H1 (cell line): ENCODE measurements at regions not wholly inside any gene's neighbourhood (a gene's known extent, or its start where the extent isn't known, plus 50 kb on each side); places are given as distances from the start of the nearest gene placed in this dataset.

Source experiments
- CTCF ChIA-PET: fragments of 300-600 bp; sonication (Branson Sonifier 250); formaldehyde crosslinking; loops from one replicate; lab custom pipeline; 2021; ENCODE audit not compliant: partially characterized antibody; lab: Charles Lee
- POLR2A ChIA-PET: fragments of 300-600 bp; sonication (Branson Sonifier 250); formaldehyde crosslinking; loops from one replicate; lab custom pipeline; 2021; ENCODE audit warnings: inconsistent platforms; ENCODE audit not compliant: partially characterized antibody; lab: Charles Lee
- DNase-seq, 2 experiments: peaks; one replicate each; pipeline versions ENCODE4 v3.0.0 to v3.0.0-alpha.2; 2010 to 2022; ENCODE audit warnings: low spot score in 2 of 2, low read depth in 1 of 2, mixed read lengths in 1 of 2
- FAIRE-seq: peaks from 2 replicates; lab custom pipeline; 2011; peaks lifted over from hg19 to GRCh38; lab: Jason Lieb, UNC
- H2AFZ ChIP-seq: 2 replicates; pipeline ENCODE4 v1.8.1; 2012; ENCODE audit warnings: low read length, inconsistent platforms
- H2AK5ac ChIP-seq: 2 replicates; pipeline ENCODE4 v1.6.1; 2013; ENCODE audit warnings: low read depth, low read length
- H2BK120ac ChIP-seq: replicated peaks from 2 replicates; pipeline ENCODE3; 2013; ENCODE audit warnings: low read depth, low read length, inconsistent platforms
- H2BK12ac ChIP-seq: 2 replicates; pipeline ENCODE4 v1.6.1; 2013; ENCODE audit warnings: low read depth, low read length
- H2BK15ac ChIP-seq: 2 replicates; pipeline ENCODE4 v1.6.1; 2013; ENCODE audit warnings: low read length
- H2BK20ac ChIP-seq: 2 replicates; pipeline ENCODE4 v1.6.1; 2013; ENCODE audit warnings: low read length
- H2BK5ac ChIP-seq: 2 replicates; pipeline ENCODE4 v1.6.1; 2013; ENCODE audit warnings: low read depth, low read length
- H3K14ac ChIP-seq: 2 replicates; pipeline ENCODE4 v1.6.1; 2013; ENCODE audit warnings: inconsistent platforms; ENCODE audit not compliant: insufficient read length
- H3K18ac ChIP-seq: 2 replicates; pipeline ENCODE4 v1.6.1; 2013; ENCODE audit warnings: low read length; ENCODE audit errors: extremely low read depth
- H3K23ac ChIP-seq: 2 replicates; pipeline ENCODE4 v1.6.1; 2013; ENCODE audit warnings: inconsistent platforms; ENCODE audit not compliant: insufficient read length
- H3K23me2 ChIP-seq: 2 replicates; pipeline ENCODE4 v1.6.1; 2013; ENCODE audit warnings: low read depth, low read length
- H3K27ac ChIP-seq: 2 replicates; pipeline ENCODE4 v1.6.1; 2011; ENCODE audit warnings: low read depth, low read length, inconsistent platforms
- H3K27me3 ChIP-seq, 4 experiments: replicated peaks in 1 of 4; 1 replicate in 1 of 4; 2 replicates in 3 of 4; pipeline versions ENCODE4 v1.6.1 to v1.8.1; 2011 to 2013; ENCODE audit warnings: low read length in 3 of 4, mild to moderate bottlenecking in 3 of 4, inconsistent platforms in 2 of 4, mixed read lengths in 2 of 4, moderate library complexity in 1 of 4; ENCODE audit not compliant: control insufficient read depth in 3 of 4, insufficient read depth in 3 of 4; ENCODE audit errors: extremely low read depth in 1 of 4
- H3K36me3 ChIP-seq, 4 experiments: 2 replicates each; pipeline versions ENCODE4 v1.6.1 to v1.8.1; 2011 to 2013; ENCODE audit warnings: mild to moderate bottlenecking in 4 of 4, low read length in 3 of 4, moderate library complexity in 2 of 4, control low read depth in 1 of 4, inconsistent platforms in 1 of 4; ENCODE audit not compliant: insufficient read depth in 4 of 4, control insufficient read depth in 2 of 4
- H3K4ac ChIP-seq: replicated peaks from 2 replicates; pipeline ENCODE3; 2013; ENCODE audit warnings: low read length, low read depth, mixed read lengths, inconsistent platforms; ENCODE audit not compliant: insufficient read length
- H3K4me1 ChIP-seq, 4 experiments: replicated peaks in 1 of 4; 1 replicate in 1 of 4; 2 replicates in 3 of 4; pipeline versions ENCODE4 v1.6.1 to v1.8.1; 2011 to 2013; ENCODE audit warnings: low read length in 3 of 4, inconsistent platforms in 2 of 4, mixed read lengths in 1 of 4; ENCODE audit not compliant: insufficient read depth in 4 of 4, control insufficient read depth in 3 of 4
- H3K4me2 ChIP-seq, 2 experiments: 2 replicates each; pipeline versions ENCODE4 v1.6.1 to v1.8.1; 2011 to 2013; ENCODE audit warnings: low read depth in 2 of 2, low read length in 2 of 2, control low read depth in 1 of 2, inconsistent platforms in 1 of 2, mild to moderate bottlenecking in 1 of 2; ENCODE audit not compliant: insufficient read depth in 1 of 2
- H3K4me3 ChIP-seq, 4 experiments: fragments of 200-600, 300-600 bp in 1 of 4; sonication (generic), shearing (Covaris generic), sonication (Bioruptor Twin) in 1 of 4; 2 replicates each; pipeline versions ENCODE4 v1.5.1 to v1.8.1; 2011 to 2016; ENCODE audit warnings: low read length in 4 of 4, low read depth in 3 of 4, control low read depth in 2 of 4, inconsistent platforms in 2 of 4, mild to moderate bottlenecking in 2 of 4, mixed read lengths in 1 of 4, moderate library complexity in 1 of 4; ENCODE audit not compliant: insufficient read depth in 2 of 4; ENCODE audit errors: extremely low read depth in 1 of 4
- H3K56ac ChIP-seq: replicated peaks from 2 replicates; pipeline ENCODE3; 2013; ENCODE audit warnings: low read depth, mild to moderate bottlenecking, mixed read lengths, low read length, inconsistent platforms; ENCODE audit not compliant: insufficient read length
- H3K79me1 ChIP-seq: 2 replicates; pipeline ENCODE4 v1.6.1; 2013; ENCODE audit warnings: low read depth, low read length, control low read depth
- H3K79me2 ChIP-seq, 2 experiments: 2 replicates each; pipeline versions ENCODE4 v1.6.1 to v1.8.1; 2012 to 2013; ENCODE audit warnings: low read length in 2 of 2, mild to moderate bottlenecking in 2 of 2, inconsistent platforms in 1 of 2; ENCODE audit not compliant: insufficient read depth in 2 of 2, control insufficient read depth in 1 of 2
- H3K9ac ChIP-seq, 4 experiments: replicated peaks in 1 of 4; 1 replicate in 1 of 4; 2 replicates in 3 of 4; pipeline versions ENCODE4 v1.6.1 to v1.8.1; 2011 to 2013; ENCODE audit warnings: low read depth in 3 of 4, low read length in 3 of 4, control low read depth in 2 of 4, mild to moderate bottlenecking in 2 of 4, moderate library complexity in 2 of 4, inconsistent platforms in 1 of 4; ENCODE audit errors: extremely low read depth in 1 of 4
- H3K9me3 ChIP-seq, 2 experiments: 2 replicates each; pipeline versions ENCODE4 v1.6.1 to v1.8.1; 2012 to 2013; ENCODE audit warnings: mild to moderate bottlenecking in 2 of 2, moderate library complexity in 2 of 2, control low read depth in 1 of 2, inconsistent platforms in 1 of 2, low read depth in 1 of 2, low read length in 1 of 2, mixed read lengths in 1 of 2; ENCODE audit not compliant: insufficient read depth in 2 of 2
- H4K20me1 ChIP-seq, 2 experiments: replicated peaks in 1 of 2; 2 replicates each; pipeline versions ENCODE3 to v1.8.1; 2011 to 2013; ENCODE audit warnings: inconsistent platforms in 2 of 2, low read length in 2 of 2, mild to moderate bottlenecking in 1 of 2; ENCODE audit not compliant: insufficient read depth in 2 of 2, control insufficient read depth in 1 of 2
- H4K5ac ChIP-seq: 2 replicates; pipeline ENCODE4 v1.6.1; 2013; ENCODE audit warnings: low read length, low read depth, mixed read lengths, inconsistent platforms; ENCODE audit not compliant: insufficient read length
- H4K8ac ChIP-seq: 2 replicates; pipeline ENCODE4 v1.8.0; 2013; ENCODE audit warnings: mild to moderate bottlenecking, moderate library complexity, low read length, inconsistent platforms; ENCODE audit not compliant: insufficient read depth; ENCODE audit errors: extremely low read depth
- H4K91ac ChIP-seq: replicated peaks from 2 replicates; pipeline ENCODE3; 2013; ENCODE audit warnings: low read length, mixed read lengths, inconsistent platforms; ENCODE audit not compliant: insufficient read length
- EP300 ChIP-seq, 2 experiments: IDR thresholded peaks; 1 replicate in 1 of 2; 2 replicates in 1 of 2; pipeline ENCODE4 v1.6.1; 2011 to 2012; ENCODE audit warnings: low read depth in 2 of 2, low read length in 2 of 2, mild to moderate bottlenecking in 2 of 2, borderline replicate concordance in 1 of 2, inconsistent platforms in 1 of 2, moderate library complexity in 1 of 2
- FOSL1 ChIP-seq: IDR thresholded peaks from 2 replicates; pipeline ENCODE4 v1.6.1; 2011; ENCODE audit warnings: mild to moderate bottlenecking, low read depth, low read length, moderate library complexity; ENCODE audit not compliant: insufficient read depth
- GABPA ChIP-seq: IDR thresholded peaks from 2 replicates; pipeline ENCODE4 v1.6.1; 2011; ENCODE audit warnings: mild to moderate bottlenecking, low read length, moderate library complexity, borderline replicate concordance; ENCODE audit not compliant: insufficient read depth
- GTF2F1 ChIP-seq: IDR thresholded peaks from 2 replicates; pipeline ENCODE4 v1.6.1; 2012; ENCODE audit warnings: low read depth, low read length, improper control_type of control experiment, borderline replicate concordance
- HDAC6 ChIP-seq: IDR thresholded peaks from one replicate; pipeline ENCODE4 v1.7.1; 2012; ENCODE audit warnings: low read depth, mild to moderate bottlenecking, inconsistent platforms, low read length, moderate library complexity
- KDM4A ChIP-seq: IDR thresholded peaks from one replicate; pipeline ENCODE4 v1.7.1; 2012; ENCODE audit warnings: low read depth, mild to moderate bottlenecking, moderate library complexity, low read length, inconsistent platforms; ENCODE audit not compliant: severe bottlenecking
- POU5F1 ChIP-seq: IDR thresholded peaks from 2 replicates; pipeline ENCODE4 v1.6.1; 2011; ENCODE audit warnings: low read depth, mild to moderate bottlenecking, low read length, moderate library complexity
- SAP30 ChIP-seq: fragments of 300-600 bp; sonication (generic); IDR thresholded peaks from 2 replicates; pipeline ENCODE4 v1.7.1; 2012; ENCODE audit warnings: low read length, moderate library complexity, mild to moderate bottlenecking, inconsistent platforms; ENCODE audit not compliant: insufficient read depth, insufficient replicate concordance
- SIRT6 ChIP-seq: IDR thresholded peaks from one replicate; pipeline ENCODE4 v1.7.1; 2012; ENCODE audit warnings: low read length, inconsistent platforms
- SIX5 ChIP-seq: IDR thresholded peaks from 2 replicates; pipeline ENCODE4 v1.6.1; 2011; ENCODE audit warnings: mild to moderate bottlenecking, low read depth, low read length
- TAF7 ChIP-seq: optimal IDR thresholded peaks from 2 replicates; pipeline ENCODE3; 2011; ENCODE audit warnings: low read depth, mild to moderate bottlenecking, inconsistent platforms, low read length, moderate library complexity, borderline replicate concordance
- YY1 ChIP-seq: IDR thresholded peaks from 2 replicates; pipeline ENCODE4 v1.6.1; 2011; ENCODE audit warnings: low read depth, mild to moderate bottlenecking, low read length
- WGBS, 2 experiments: shearing (Covaris generic) in 1 of 2; methylation state at CpG; one replicate each; pipeline versions ENCODE4 v1.1.6 to v1.1.7; 2013 to 2015; ENCODE audit warnings: low lambda C conversion rate in 2 of 2, mixed read lengths in 2 of 2, inconsistent platforms in 1 of 2, low coverage in 1 of 2, missing lambda C conversion rate in 1 of 2; ENCODE audit not compliant: insufficient replicate concordance in 2 of 2, insufficient coverage in 1 of 2, insufficient read length in 1 of 2; ENCODE audit errors: extremely low coverage in 1 of 2, missing lambda C conversion rate in 1 of 2; 5-methylcytosine and 5-hydroxymethylcytosine counted together
- TF ChIP-seq, protein P1 (sequence below): IDR thresholded peaks from 2 replicates; pipeline ENCODE4 v1.6.1; 2011; ENCODE audit warnings: low read length, improper control_type of control experiment

DNA sequence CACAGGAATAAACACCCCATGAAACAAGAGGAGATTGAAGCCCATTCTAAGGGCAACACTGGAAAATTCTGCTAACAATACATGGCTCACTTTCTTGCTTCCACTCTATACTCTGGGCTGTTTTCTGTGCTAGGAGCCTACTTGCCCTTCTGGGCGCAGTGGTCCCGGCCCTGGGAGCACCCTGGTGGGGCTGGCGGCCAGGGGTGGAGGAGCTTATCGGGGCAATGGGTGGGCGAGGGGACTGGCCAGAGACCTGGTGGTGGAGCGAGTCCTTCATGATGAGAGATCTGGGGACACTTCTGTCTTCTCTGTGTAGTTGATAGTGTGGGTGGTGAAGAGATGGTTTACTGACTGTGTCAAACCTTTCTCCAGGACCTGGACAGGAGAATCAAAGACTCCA, 1128.5 kb downstream of the TBL1XR1 start:
- no peak overlapping the region for H3K14ac ChIP-seq
- H4K5ac ChIP-seq: no peak overlapping the region
- no peaks in the 10 kb centered on the region for H3K9me3 ChIP-seq
- no peaks in the 10 kb centered on the region for H3K27me3 ChIP-seq
- ChIA-PET CTCF (no interaction called here), POLR2A (no interaction called here)
- H4K20me1 ChIP-seq: no peaks in the 10 kb centered on the region
- no peak overlapping the region for H3K9ac ChIP-seq
- H3K4ac ChIP-seq: no peak overlapping the region
- no peaks in the 10 kb centered on the region for H3K79me2 ChIP-seq
- no peak overlapping the region for H2BK5ac ChIP-seq
- H3K56ac ChIP-seq: no peak overlapping the region
- no peak overlapping the region for H3K4me2 ChIP-seq
- H3K23me2 ChIP-seq: no peaks in the 10 kb centered on the region
- no peak overlapping the region for H3K18ac ChIP-seq
- WGBS, 2 experiments: 77% methylated on average over 6 of the region's 6 CpGs; no CpG with 5 or more reads in 1 of the 2 experiments
- no peak for FAIRE-seq
- no peak overlapping the region for H2AK5ac ChIP-seq
- H3K4me3 ChIP-seq: no peak overlapping the region
- H3K36me3 ChIP-seq: no peaks in the 10 kb centered on the region
- H2BK120ac ChIP-seq: no peak overlapping the region
- H2BK15ac ChIP-seq: no peak overlapping the region
- H4K91ac ChIP-seq: no peak overlapping the region
- peak overlapping the region; percentile 53; the same call in 1 of the 2 replicates for H4K8ac ChIP-seq
- H3K27ac ChIP-seq: no peak overlapping the region
- DNase-seq: no peak
- H3K4me1 ChIP-seq: no peaks in the 10 kb centered on the region
- H2AFZ ChIP-seq: no peak overlapping the region
- no peak overlapping the region for H2BK12ac ChIP-seq
- no peaks in the 10 kb centered on the region for H3K79me1 ChIP-seq
- H3K23ac ChIP-seq: no peak overlapping the region
- no peak overlapping the region for H2BK20ac ChIP-seq
- no peak for TF ChIP-seq TAF7
- TF ChIP-seq, protein P1, sequence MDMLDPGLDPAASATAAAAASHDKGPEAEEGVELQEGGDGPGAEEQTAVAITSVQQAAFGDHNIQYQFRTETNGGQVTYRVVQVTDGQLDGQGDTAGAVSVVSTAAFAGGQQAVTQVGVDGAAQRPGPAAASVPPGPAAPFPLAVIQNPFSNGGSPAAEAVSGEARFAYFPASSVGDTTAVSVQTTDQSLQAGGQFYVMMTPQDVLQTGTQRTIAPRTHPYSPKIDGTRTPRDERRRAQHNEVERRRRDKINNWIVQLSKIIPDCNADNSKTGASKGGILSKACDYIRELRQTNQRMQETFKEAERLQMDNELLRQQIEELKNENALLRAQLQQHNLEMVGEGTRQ: no peak
- TF ChIP-seq GTF2F1: no peak
- TF ChIP-seq SIRT6: no peak
- no peak for TF ChIP-seq GABPA
- no peak for TF ChIP-seq EP300 (IDR thresholded peaks at IDR 0.05; ENCODE audit: borderline replicate concordance in 1 of 2, low read depth in 2 of 2, low read length in 2 of 2)
- no peak for TF ChIP-seq SIX5
- TF ChIP-seq FOSL1: no peak
- no peak for TF ChIP-seq HDAC6
- no peak for TF ChIP-seq YY1
- TF ChIP-seq POU5F1: no peak
- no peak for TF ChIP-seq SAP30
- no peak for TF ChIP-seq KDM4A
